Esophagus squamous epithelium (tissue), 5 donors: ENCODE measurements at regions not wholly inside any gene's neighbourhood (a gene's known extent, or its start where the extent isn't known, plus 50 kb on each side); places are given as distances from the start of the nearest gene placed in this dataset.

Experiments used
- DNase-seq: peaks from one replicate; lab custom pipeline; 2025; lab: John Stamatoyannopoulos, UW
- H3K27ac ChIP-seq, 4 donors: fragments of 200-600 bp; sonication (generic); one replicate each; pipeline ENCODE4 v1.5.1; 2016 to 2019; ENCODE audit warnings: mild to moderate bottlenecking in 1 of 4
- H3K27me3 ChIP-seq, 4 donors: fragments of 200-600 bp; sonication (generic); 1 replicate in 3 of 4; 2 replicates in 1 of 4; pipeline versions ENCODE4 v1.5.1 to v1.6.0; 2017 to 2021; ENCODE audit warnings: antibody characterized with exemption in 1 of 4
- H3K36me3 ChIP-seq, 3 donors: fragments of 200-600 bp; sonication (generic); one replicate each; pipeline ENCODE4 v1.5.1; 2016 to 2019
- H3K4me1 ChIP-seq, 3 donors: fragments of 200-600 bp; sonication (generic); one replicate each; pipeline ENCODE4 v1.5.1; 2017 to 2019
- H3K4me3 ChIP-seq, 4 donors: fragments of 200-600 bp; sonication (generic); 1 replicate in 3 of 4; 2 replicates in 1 of 4; pipeline ENCODE4 v1.5.1; 2016 to 2019; ENCODE audit warnings: mild to moderate bottlenecking in 2 of 4, moderate library complexity in 1 of 4
- H3K9me3 ChIP-seq, 3 donors: fragments of 200-600 bp; sonication (generic); one replicate each; pipeline ENCODE4 v1.5.1; 2016 to 2019
- CTCF ChIP-seq, 6 experiments: fragments of 450-650 bp in 4 of 6; fragments of 200-600 bp in 2 of 6; sonication (generic) in 2 of 6; IDR thresholded peaks; one replicate each; pipeline ENCODE4 v1.5.1; 2016 to 2019; ENCODE audit warnings: antibody characterized with exemption in 6 of 6, mild to moderate bottlenecking in 4 of 6, moderate library complexity in 4 of 6
- POLR2A ChIP-seq, 4 donors: fragments of 450-650 bp; IDR thresholded peaks; one replicate each; pipeline ENCODE4 v1.6.1; 2017; ENCODE audit warnings: antibody characterized with exemption in 4 of 4, mild to moderate bottlenecking in 4 of 4, moderate library complexity in 3 of 4
- WGBS, 2 donors: methylation state at CpG; one replicate each; pipeline ENCODE4 v1.1.5; 2018; 5-methylcytosine and 5-hydroxymethylcytosine counted together
- intact Hi-C: fragments of 100-400 bp; cut with DNase I; formaldehyde crosslinking; loops from one replicate; pipeline ENCODE4 v1.15.0; 2022
- donor health status: DM: yes; HTN: yes; CAD: no.

GRCh38 chr2:125125902-125126301 is 1100.8 kb downstream of the CNTNAP5 start:
- intact Hi-C loops: no loop called here
- no peak for DNase-seq
- Histone ChIP-seq H3K4me3 (no peak overlapping the region), H3K27me3 (no peaks in the 10 kb centered on the region), H3K27ac (no peak overlapping the region), H3K36me3 (no peaks in the 10 kb centered on the region), H3K4me1 (no peaks in the 10 kb centered on the region), H3K9me3 (peaks cover 0 to 11% (median 0%) of the 10 kb centered on the region in 3 donors)
- TF ChIP-seq CTCF (IDR thresholded peaks at IDR 0.05) (no peak), POLR2A (IDR thresholded peaks at IDR 0.05) (no peak)
- WGBS, 2 donors: 83 to 90% methylated on average over 1 of the region's 1 CpG

DNA sequence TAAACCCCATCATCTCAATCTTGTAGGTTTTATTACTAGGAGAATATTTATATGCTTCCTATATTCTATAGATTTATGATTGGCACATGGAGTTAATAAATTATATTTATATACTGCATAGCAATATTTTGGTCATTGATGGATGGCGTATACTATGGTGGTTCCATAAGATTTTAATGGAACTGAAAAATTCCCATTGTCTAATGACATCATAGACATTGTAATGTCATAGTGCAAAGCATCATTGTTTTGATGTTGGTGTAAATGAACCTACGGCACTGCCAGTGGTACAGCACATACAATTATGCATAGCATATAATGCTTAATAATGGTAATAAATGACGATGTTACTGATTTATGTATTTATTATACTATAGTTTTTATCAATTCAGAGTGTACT is 1135.9 kb downstream of the CNTNAP5 start:
- no peak for DNase-seq
- no peaks in the 10 kb centered on the region for H3K9me3 ChIP-seq
- TF ChIP-seq POLR2A (IDR thresholded peaks at IDR 0.05): no peak
- TF ChIP-seq CTCF (IDR thresholded peaks at IDR 0.05): no peak
- WGBS, 2 donors: 92 to 93% methylated on average over 3 of the region's 3 CpGs
- H3K4me3 ChIP-seq: no peak overlapping the region
- intact Hi-C loops: no loop called here
- no peaks in the 10 kb centered on the region for H3K36me3 ChIP-seq
- H3K27me3 ChIP-seq: no peaks in the 10 kb centered on the region
- no peaks in the 10 kb centered on the region for H3K4me1 ChIP-seq
- no peak overlapping the region for H3K27ac ChIP-seq

- TF ChIP-seq CTCF (IDR thresholded peaks at IDR 0.05) (no peak), POLR2A (IDR thresholded peaks at IDR 0.05) (no peak)
- 48 to 49% methylated on average over 2 of the region's 2 CpGs for WGBS, 2 donors
- Histone ChIP-seq H3K9me3 (no peaks in the 10 kb centered on the region), H3K27me3 (no peaks in the 10 kb centered on the region), H3K4me3 (no peak overlapping the region), H3K36me3 (no peaks in the 10 kb centered on the region), H3K4me1 (no peaks in the 10 kb centered on the region), H3K27ac (no peak overlapping the region)
- intact Hi-C loops: no loop called here
- DNase-seq: no peak
Observed at GRCh38 chr2:125167152-125167551, 1142.1 kb downstream of the CNTNAP5 start.

GRCh38 chr2:125167820-125168219 is 1142.7 kb downstream of the CNTNAP5 start:
- intact Hi-C loops: no loop called here
- no peaks in the 10 kb centered on the region for H3K9me3 ChIP-seq
- H3K36me3 ChIP-seq: no peaks in the 10 kb centered on the region
- no peak for DNase-seq
- TF ChIP-seq CTCF (IDR thresholded peaks at IDR 0.05) (no peak), POLR2A (IDR thresholded peaks at IDR 0.05) (no peak)
- H3K27ac ChIP-seq: no peak overlapping the region
- H3K4me3 ChIP-seq: no peak overlapping the region
- H3K27me3 ChIP-seq: no peaks in the 10 kb centered on the region
- no peaks in the 10 kb centered on the region for H3K4me1 ChIP-seq

DNA sequence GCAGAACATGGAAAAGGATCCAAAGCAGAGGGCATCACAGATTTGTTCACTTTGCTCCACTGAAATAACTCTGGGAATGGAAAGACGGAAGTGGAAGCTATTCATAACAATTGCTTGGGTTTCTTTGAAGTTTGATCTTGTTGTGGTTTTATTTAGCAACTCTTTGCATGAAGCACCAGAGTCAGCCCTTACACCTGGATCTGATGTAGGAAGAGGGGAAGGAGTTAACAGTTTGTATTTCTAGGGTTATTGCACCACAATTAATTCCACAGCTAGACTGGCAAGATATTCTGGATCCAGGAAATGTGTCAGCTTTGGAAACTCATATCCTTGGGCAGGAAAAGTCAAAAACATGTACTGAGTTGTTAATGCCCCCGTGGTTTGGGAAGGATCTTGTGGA is 1143.4 kb downstream of the CNTNAP5 start:
- TF ChIP-seq CTCF (IDR thresholded peaks at IDR 0.05) (no peak), POLR2A (IDR thresholded peaks at IDR 0.05) (no peak)

More for the DNA sequence above, 1143.4 kb downstream of the CNTNAP5 start:
- Histone ChIP-seq H3K36me3 (no peaks in the 10 kb centered on the region), H3K27ac (no peak overlapping the region), H3K9me3 (no peaks in the 10 kb centered on the region), H3K27me3 (no peaks in the 10 kb centered on the region), H3K4me3 (no peak overlapping the region), H3K4me1 (no peaks in the 10 kb centered on the region)
- DNase-seq: no peak
- 52 to 53% methylated on average over 2 of the region's 2 CpGs for WGBS, 2 donors
- intact Hi-C loops: no loop called here
